HCT116 (cell line): ENCODE measurements at regions not wholly inside any gene's neighbourhood (a gene's known extent, or its start where the extent isn't known, plus 50 kb on each side); places are given as distances from the start of the nearest gene placed in this dataset.

Experiments used
- ATAC-seq: fragments of 200-7000 bp; cut with Tn5 transposase; 2 replicates; pipeline ENCODE4 v1.9.1; 2020; ENCODE audit warnings: mild to moderate bottlenecking, moderate library complexity
- BruUV-seq: library from RNA; stranded (reverse); fragments of 400-500 nt; replicated peaks from 2 replicates; lab custom pipeline; 2021; lab: Mats Ljungman, UMichigan
- CTCF ChIA-PET: fragments of 300-600 bp; sonication (Branson Sonifier 250); formaldehyde crosslinking; loops from one replicate; lab custom pipeline; 2021; ENCODE audit warnings: antibody characterized with exemption; lab: Charles Lee
- POLR2A ChIA-PET: fragments of 300-600, 350-600 bp; sonication (Branson Sonifier 250); formaldehyde crosslinking; loops from one replicate; lab custom pipeline; 2021; ENCODE audit warnings: antibody characterized with exemption; lab: Charles Lee
- RAD21 ChIA-PET, 2 experiments: fragments of 300-600 bp; sonication (Branson Sonifier 250); formaldehyde crosslinking; loops; one replicate each; lab custom pipeline; 2023; ENCODE audit warnings: low total read pairs in 2 of 2; ENCODE audit not compliant: uncharacterized antibody in 2 of 2, unreplicated experiment in 2 of 2, low non-redundant PET in 1 of 2; lab: Charles Lee
- DNase-seq: peaks from one replicate; pipeline ENCODE4 v3.0.0-alpha.2; 2010; ENCODE audit warnings: low read depth, low spot score
- H2AFZ ChIP-seq: fragments of 200-600 bp; shearing (Covaris generic), sonication (generic); 2 replicates; pipeline ENCODE4 v1.6.1; 2017; ENCODE audit warnings: low read depth, mixed run types, mixed read lengths, antibody characterized with exemption, low read length; ENCODE audit not compliant: poor library complexity, severe bottlenecking
- H3K27ac ChIP-seq: 2 replicates; pipeline ENCODE4 v1.5.1; 2012; ENCODE audit warnings: low read depth, low read length
- H3K27me3 ChIP-seq: fragments of 200-600 bp; sonication (generic); 2 replicates; pipeline ENCODE4 v1.6.1; 2016; ENCODE audit warnings: mixed run types, low read length, mixed read lengths; ENCODE audit not compliant: insufficient read depth
- H3K36me3 ChIP-seq, 2 experiments: fragments of 200-500 bp in 1 of 2; fragments of 200-600 bp in 1 of 2; sonication (Bioruptor generic) in 1 of 2; sonication (generic) in 1 of 2; 2 replicates each; pipeline versions ENCODE4 v1.5.1 to v1.6.1; 2014 to 2016; ENCODE audit warnings: low read length in 2 of 2, inconsistent platforms in 1 of 2, mixed read lengths in 1 of 2, mixed run types in 1 of 2; ENCODE audit not compliant: insufficient read depth in 2 of 2, control insufficient read depth in 1 of 2
- H3K4me1 ChIP-seq, 2 experiments: fragments of 200-600 bp in 1 of 2; sonication (generic) in 1 of 2; 2 replicates each; pipeline versions ENCODE4 v1.5.1 to v1.6.1; 2012 to 2017; ENCODE audit warnings: low read length in 2 of 2, inconsistent platforms in 1 of 2, mild to moderate bottlenecking in 1 of 2, mixed read lengths in 1 of 2, mixed run types in 1 of 2, moderate library complexity in 1 of 2; ENCODE audit not compliant: insufficient read depth in 2 of 2, control insufficient read depth in 1 of 2
- H3K4me2 ChIP-seq: fragments of 200-600 bp; sonication (generic); 2 replicates; pipeline ENCODE4 v1.6.1; 2017; ENCODE audit warnings: mixed run types, low read length, mixed read lengths
- H3K4me3 ChIP-seq, 2 experiments: fragments of 200-600 bp in 1 of 2; sonication (generic) in 1 of 2; replicated peaks in 1 of 2; 2 replicates each; pipeline ENCODE4 v1.5.1; 2011 to 2016; ENCODE audit warnings: low read length in 2 of 2, control low read depth in 1 of 2, low read depth in 1 of 2, mild to moderate bottlenecking in 1 of 2, mixed read lengths in 1 of 2, mixed run types in 1 of 2
- H3K79me2 ChIP-seq: fragments of 200-600 bp; sonication (generic); 2 replicates; pipeline ENCODE4 v1.6.1; 2017; ENCODE audit warnings: mild to moderate bottlenecking, mixed run types, low read length, moderate library complexity, mixed read lengths; ENCODE audit not compliant: insufficient read depth
- H3K9ac ChIP-seq: fragments of 200-600 bp; sonication (generic); 2 replicates; pipeline ENCODE4 v1.6.1; 2016; ENCODE audit warnings: low read length, mixed read lengths
- H3K9me2 ChIP-seq: fragments of 200-600 bp; sonication (generic), shearing (Covaris generic); 2 replicates; pipeline ENCODE4 v1.6.1; 2017; ENCODE audit warnings: mixed run types, mild to moderate bottlenecking, moderate library complexity; ENCODE audit not compliant: insufficient read depth
- H3K9me3 ChIP-seq, 2 experiments: fragments of 200-500 bp in 1 of 2; fragments of 200-600 bp in 1 of 2; sonication (Bioruptor generic) in 1 of 2; sonication (generic) in 1 of 2; 2 replicates each; pipeline ENCODE4 v1.6.1; 2014 to 2017; ENCODE audit warnings: low read length in 2 of 2, mixed read lengths in 2 of 2, inconsistent platforms in 1 of 2, low read depth in 1 of 2, mild to moderate bottlenecking in 1 of 2, mixed run types in 1 of 2, moderate library complexity in 1 of 2; ENCODE audit not compliant: control insufficient read depth in 1 of 2, insufficient read depth in 1 of 2
- H4K20me1 ChIP-seq: fragments of 200-600 bp; sonication (generic), shearing (Covaris generic); 2 replicates; pipeline ENCODE4 v1.6.1; 2017; ENCODE audit warnings: mixed run types, mild to moderate bottlenecking, moderate library complexity; ENCODE audit not compliant: insufficient read depth
- CBX3 ChIP-seq: IDR thresholded peaks from 2 replicates; pipeline ENCODE4 v1.6.1; 2012; ENCODE audit warnings: low read depth
- CEBPB ChIP-seq: IDR thresholded peaks from 2 replicates; pipeline ENCODE4 v1.6.1; 2012; ENCODE audit warnings: low read depth
- CTCF ChIP-seq, 3 experiments: fragments of 200-600 bp in 1 of 3; sonication (generic) in 1 of 3; IDR thresholded peaks in 2 of 3; conservative IDR thresholded peaks in 1 of 3; 2 replicates each; pipeline ENCODE4 v1.5.1; 2012 to 2017; ENCODE audit warnings: low read depth in 2 of 3, low read length in 2 of 3, antibody characterized with exemption in 1 of 3, borderline replicate concordance in 1 of 3, control low read depth in 1 of 3, mild to moderate bottlenecking in 1 of 3, mixed read lengths in 1 of 3, mixed run types in 1 of 3, moderate library complexity in 1 of 3; ENCODE audit not compliant: insufficient read depth in 1 of 3
- EGR1 ChIP-seq: IDR thresholded peaks from 2 replicates; pipeline ENCODE4 v1.6.1; 2012; ENCODE audit warnings: low read depth
- ELF1 ChIP-seq: IDR thresholded peaks from 2 replicates; pipeline ENCODE4 v1.6.1; 2012; ENCODE audit warnings: low read depth, borderline replicate concordance
- EZH2 ChIP-seq: fragments of 200-600 bp; sonication (generic); IDR thresholded peaks from 2 replicates; pipeline ENCODE4 v1.6.1; 2017; ENCODE audit warnings: antibody characterized with exemption, mixed run types
- EZH2phosphoT487 ChIP-seq: fragments of 200-600 bp; IDR thresholded peaks from 2 replicates; pipeline ENCODE4 v1.6.1; 2018; ENCODE audit warnings: antibody characterized with exemption, borderline replicate concordance
- FOSL1 ChIP-seq: IDR thresholded peaks from 2 replicates; pipeline ENCODE4 v1.6.1; 2012; ENCODE audit warnings: low read depth
- JUND ChIP-seq: IDR thresholded peaks from 2 replicates; pipeline ENCODE4 v1.6.1; 2012
- RAD21 ChIP-seq: IDR thresholded peaks from 2 replicates; pipeline ENCODE4 v1.6.1; 2012; ENCODE audit warnings: low read depth, mild to moderate bottlenecking
- SP1 ChIP-seq: IDR thresholded peaks from 2 replicates; pipeline ENCODE4 v1.6.1; 2012; ENCODE audit warnings: low read depth
- SRF ChIP-seq: IDR thresholded peaks from 2 replicates; pipeline ENCODE4 v1.6.1; 2012; ENCODE audit warnings: low read depth
- TCF7L2 ChIP-seq: IDR thresholded peaks from 2 replicates; pipeline ENCODE4 v1.7.0; 2011; ENCODE audit warnings: borderline replicate concordance, inconsistent platforms; ENCODE audit not compliant: insufficient read depth, insufficient read length; ENCODE audit errors: extremely low read depth
- YY1 ChIP-seq: IDR thresholded peaks from 2 replicates; pipeline ENCODE4 v1.6.1; 2011; ENCODE audit warnings: low read length, low read depth, moderate library complexity, mild to moderate bottlenecking; ENCODE audit not compliant: insufficient replicate concordance; ENCODE audit errors: extremely low read depth
- ZBTB33 ChIP-seq: IDR thresholded peaks from 2 replicates; pipeline ENCODE4 v1.6.1; 2011; ENCODE audit warnings: mild to moderate bottlenecking, low read length, moderate library complexity; ENCODE audit not compliant: insufficient replicate concordance; ENCODE audit errors: extremely low read depth
- ZFX ChIP-seq: fragments of 450-650 bp; IDR thresholded peaks from 2 replicates; pipeline ENCODE4 v1.6.1; 2017
- ZNF274 ChIP-seq: fragments of 200-500 bp; sonication (Bioruptor generic); IDR thresholded peaks from 2 replicates; pipeline ENCODE4 v1.6.1; 2014; ENCODE audit warnings: mild to moderate bottlenecking, low read depth, low read length, inconsistent platforms
- intact Hi-C: fragments of 100-400 bp; cut with micrococcal nuclease; formaldehyde crosslinking; loops from 2 replicates; pipeline ENCODE4 v1.10.0; 2022

- Histone ChIP-seq H3K79me2 (no peaks in the 10 kb centered on the region), H3K9me2 (no peaks in the 10 kb centered on the region), H3K9me3 (no peaks in the 10 kb centered on the region), H3K36me3 (no peaks in the 10 kb centered on the region), H3K27ac (no peak overlapping the region), H3K4me3 (no peak overlapping the region), H4K20me1 (no peaks in the 10 kb centered on the region), H3K9ac (no peak overlapping the region), H3K4me1 (no peaks in the 10 kb centered on the region), H3K27me3 (peaks cover 19% of the 10 kb centered on the region; the same call in 1 of the 2 replicates), H2AFZ (no peak overlapping the region), H3K4me2 (no peak overlapping the region)
- no peak for TF ChIP-seq EZH2phosphoT487
- TF ChIP-seq ZNF274 = no peak
- TF ChIP-seq CBX3 = no peak
- TF ChIP-seq YY1 = no peak
- TF ChIP-seq SP1 = no peak
- no peak for TF ChIP-seq RAD21
- TF ChIP-seq EZH2 = no peak
- no peak for TF ChIP-seq CTCF (IDR thresholded peaks at IDR 0.05 in 2 of 3, conservative IDR thresholded peaks at IDR 0.05 in 1 of 3; ENCODE audit: borderline replicate concordance in 1 of 3, insufficient read depth in 1 of 3, low read depth in 2 of 3, low read length in 2 of 3)
- TF ChIP-seq JUND = no peak
- no peak for TF ChIP-seq ZFX
- TF ChIP-seq SRF = no peak
- no peak for TF ChIP-seq EGR1
- no peak for TF ChIP-seq ZBTB33
- no peak for TF ChIP-seq FOSL1
- no peak for TF ChIP-seq ELF1
- TF ChIP-seq CEBPB = no peak
- TF ChIP-seq TCF7L2 = no peak
- ChIA-PET RAD21 (no interaction called here), CTCF (no interaction called here), POLR2A (no interaction called here)
- DNase-seq (no peak), ATAC-seq (no peak)
- intact Hi-C loops = no loop called here
- BruUV-seq = no TSS peak
Measured at GRCh38 chr2:216911008-216911407, 51.1 kb upstream of the TNP1 start.
